SU-DHL-6 (cell line): ENCODE measurements at regions not wholly inside any gene's neighbourhood (a gene's known extent, or its start where the extent isn't known, plus 50 kb on each side); places are given as distances from the start of the nearest gene placed in this dataset.

Experiments used
- H2AFZ ChIP-seq: fragments of 200-600 bp; sonication (generic); 2 replicates; pipeline ENCODE4 v1.6.1; 2014; ENCODE audit warnings: low read depth, mild to moderate bottlenecking, moderate library complexity, mixed read lengths, antibody characterized with exemption, low read length; ENCODE audit not compliant: severe bottlenecking
- H3F3A ChIP-seq: fragments of 200-600 bp; shearing (Covaris generic); 2 replicates; pipeline ENCODE4 v1.6.0; 2016; ENCODE audit warnings: antibody characterized with exemption, mild to moderate bottlenecking; ENCODE audit not compliant: insufficient read depth
- H3K27ac ChIP-seq: fragments of 200-600 bp; sonication (generic); 2 replicates; pipeline ENCODE4 v1.5.1; 2016; ENCODE audit warnings: low read depth, mild to moderate bottlenecking, low read length, moderate library complexity, mixed read lengths
- H3K27me3 ChIP-seq: fragments of 200-600 bp; sonication (generic), shearing (Covaris generic); 2 replicates; pipeline ENCODE4 v1.6.0; 2014; ENCODE audit warnings: mild to moderate bottlenecking, low read length
- H3K36me3 ChIP-seq: fragments of 200-600 bp; sonication (generic); 2 replicates; pipeline ENCODE4 v1.6.1; 2014; ENCODE audit warnings: mild to moderate bottlenecking, low read length, mixed read lengths
- H3K4me2 ChIP-seq: fragments of 300-600, 200-600 bp; shearing (Covaris generic), sonication (generic); 2 replicates; pipeline ENCODE4 v1.6.0; 2014; ENCODE audit warnings: low read length, low read depth, mild to moderate bottlenecking; ENCODE audit not compliant: poor library complexity, severe bottlenecking
- H3K4me3 ChIP-seq: fragments of 200-600 bp; sonication (generic); 2 replicates; pipeline ENCODE4 v1.5.1; 2014; ENCODE audit warnings: antibody characterized with exemption, low read length, mild to moderate bottlenecking, mixed read lengths; ENCODE audit not compliant: insufficient read depth, poor library complexity, severe bottlenecking
- H3K79me2 ChIP-seq: fragments of 200-600 bp; sonication (generic); 2 replicates; pipeline ENCODE4 v1.6.1; 2014; ENCODE audit warnings: mild to moderate bottlenecking, low read length, moderate library complexity; ENCODE audit not compliant: insufficient read depth
- H3K9ac ChIP-seq: fragments of 200-600 bp; sonication (generic); 2 replicates; pipeline ENCODE4 v1.7.0; 2014; ENCODE audit warnings: mild to moderate bottlenecking, low read length
- H3K9me2 ChIP-seq: fragments of 200-600 bp; sonication (generic); replicated peaks from 2 replicates; pipeline ENCODE4 v1.6.1; 2014; ENCODE audit warnings: low read length; ENCODE audit not compliant: insufficient read depth
- H3K9me3 ChIP-seq: fragments of 200-600 bp; sonication (generic); 2 replicates; pipeline ENCODE4 v1.6.1; 2014; ENCODE audit warnings: low read length, mixed read lengths; ENCODE audit not compliant: insufficient read depth
- H4K20me1 ChIP-seq: fragments of 200-600 bp; sonication (generic); 2 replicates; pipeline ENCODE4 v1.6.1; 2014; ENCODE audit warnings: low read depth, mild to moderate bottlenecking, antibody characterized with exemption, low read length, moderate library complexity, mixed read lengths
- EZH2phosphoT487 ChIP-seq: fragments of 200-600 bp; sonication (generic), shearing (Covaris generic); conservative IDR thresholded peaks from 2 replicates; pipeline ENCODE4 v1.6.1; 2018; ENCODE audit warnings: mild to moderate bottlenecking, antibody characterized with exemption, low read length, moderate library complexity, mixed read lengths
- TF ChIP-seq, protein P1 (sequence below): fragments of 200-600 bp; sonication (generic); IDR thresholded peaks from one replicate; pipeline ENCODE4 v1.5.1; 2017; ENCODE audit warnings: antibody characterized with exemption, mild to moderate bottlenecking, low read length, moderate library complexity; ENCODE audit not compliant: insufficient read depth, poor library complexity, severe bottlenecking

GRCh38 chrX:97763391-97763790, 879.7 kb downstream of the RPA4 start:
- H3K27ac ChIP-seq: no peak overlapping the region
- H3K4me3 ChIP-seq: no peak overlapping the region
- TF ChIP-seq, protein P1, sequence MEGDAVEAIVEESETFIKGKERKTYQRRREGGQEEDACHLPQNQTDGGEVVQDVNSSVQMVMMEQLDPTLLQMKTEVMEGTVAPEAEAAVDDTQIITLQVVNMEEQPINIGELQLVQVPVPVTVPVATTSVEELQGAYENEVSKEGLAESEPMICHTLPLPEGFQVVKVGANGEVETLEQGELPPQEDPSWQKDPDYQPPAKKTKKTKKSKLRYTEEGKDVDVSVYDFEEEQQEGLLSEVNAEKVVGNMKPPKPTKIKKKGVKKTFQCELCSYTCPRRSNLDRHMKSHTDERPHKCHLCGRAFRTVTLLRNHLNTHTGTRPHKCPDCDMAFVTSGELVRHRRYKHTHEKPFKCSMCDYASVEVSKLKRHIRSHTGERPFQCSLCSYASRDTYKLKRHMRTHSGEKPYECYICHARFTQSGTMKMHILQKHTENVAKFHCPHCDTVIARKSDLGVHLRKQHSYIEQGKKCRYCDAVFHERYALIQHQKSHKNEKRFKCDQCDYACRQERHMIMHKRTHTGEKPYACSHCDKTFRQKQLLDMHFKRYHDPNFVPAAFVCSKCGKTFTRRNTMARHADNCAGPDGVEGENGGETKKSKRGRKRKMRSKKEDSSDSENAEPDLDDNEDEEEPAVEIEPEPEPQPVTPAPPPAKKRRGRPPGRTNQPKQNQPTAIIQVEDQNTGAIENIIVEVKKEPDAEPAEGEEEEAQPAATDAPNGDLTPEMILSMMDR: no peak
- TF ChIP-seq EZH2phosphoT487: no peak
- H4K20me1 ChIP-seq: no peaks in the 10 kb centered on the region
- no peak overlapping the region for H3K9ac ChIP-seq
- no peaks in the 10 kb centered on the region for H3K27me3 ChIP-seq
- no peaks in the 10 kb centered on the region for H3K9me3 ChIP-seq
- no peaks in the 10 kb centered on the region for H3K79me2 ChIP-seq
- H3F3A ChIP-seq: no peaks in the 10 kb centered on the region
- no peak overlapping the region for H2AFZ ChIP-seq
- no peak overlapping the region for H3K4me2 ChIP-seq
- H3K9me2 ChIP-seq: no peaks in the 10 kb centered on the region
- H3K36me3 ChIP-seq: no peaks in the 10 kb centered on the region

DNA sequence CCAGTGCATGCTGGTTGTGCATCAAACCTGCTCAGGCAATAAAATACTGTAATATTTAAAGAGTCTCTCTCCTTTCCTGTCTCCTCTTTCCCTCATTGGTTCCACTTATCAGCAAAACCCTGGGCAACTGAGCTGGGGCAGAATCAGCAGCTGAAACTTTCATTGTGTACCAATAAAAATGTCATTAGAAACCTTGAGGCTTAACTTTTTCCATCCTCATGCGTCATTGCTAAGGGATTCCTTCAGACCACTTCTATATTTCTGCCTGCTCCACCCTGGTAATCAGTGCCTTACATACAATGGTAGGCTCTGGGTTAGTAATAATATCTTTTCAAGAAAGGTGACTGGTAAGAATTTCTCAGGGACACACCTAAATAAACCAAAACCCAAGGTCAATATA, 880.3 kb downstream of the RPA4 start:
- Histone ChIP-seq H4K20me1 (no peaks in the 10 kb centered on the region), H3K4me3 (no peak overlapping the region), H3K27ac (no peak overlapping the region), H2AFZ (no peak overlapping the region), H3K4me2 (no peak overlapping the region), H3K9me2 (no peaks in the 10 kb centered on the region), H3K27me3 (no peaks in the 10 kb centered on the region), H3F3A (no peaks in the 10 kb centered on the region), H3K9ac (no peak overlapping the region), H3K79me2 (no peaks in the 10 kb centered on the region), H3K9me3 (no peaks in the 10 kb centered on the region), H3K36me3 (no peaks in the 10 kb centered on the region)
- TF ChIP-seq, protein P1: no peak
- no peak for TF ChIP-seq EZH2phosphoT487

- Histone ChIP-seq H3K9me3 (no peaks in the 10 kb centered on the region), H3K4me3 (no peak overlapping the region), H3K9me2 (no peaks in the 10 kb centered on the region), H2AFZ (no peak overlapping the region), H3K4me2 (no peak overlapping the region), H3K9ac (no peak overlapping the region), H3F3A (no peaks in the 10 kb centered on the region), H3K36me3 (no peaks in the 10 kb centered on the region), H4K20me1 (no peaks in the 10 kb centered on the region), H3K79me2 (no peaks in the 10 kb centered on the region), H3K27ac (no peak overlapping the region), H3K27me3 (no peaks in the 10 kb centered on the region)
- TF ChIP-seq, protein P1: no peak
- TF ChIP-seq EZH2phosphoT487: no peak
Measured at GRCh38 chrX:97766501-97767095, 882.9 kb downstream of the RPA4 start.

DNA sequence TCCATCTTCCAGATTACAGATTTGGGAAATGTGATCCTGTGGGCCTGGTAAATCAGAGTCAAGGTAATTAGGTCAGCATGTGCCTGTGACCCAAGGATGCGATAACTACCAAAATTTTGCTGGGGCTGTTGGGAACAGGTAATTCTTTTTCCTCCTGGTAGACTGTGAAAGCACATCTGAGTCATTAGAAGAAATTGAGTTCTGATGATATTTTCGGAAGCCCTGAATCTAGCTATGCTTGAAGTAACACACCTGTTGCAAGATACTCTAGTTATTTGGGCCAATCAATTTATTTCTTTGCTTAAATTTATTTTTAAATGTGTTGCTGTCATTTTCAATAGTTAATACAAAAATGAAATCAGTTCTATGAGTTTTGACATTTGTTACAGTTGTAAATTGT, 903.6 kb downstream of the RPA4 start:
- H3K9me2 ChIP-seq: no peaks in the 10 kb centered on the region
- H4K20me1 ChIP-seq: no peaks in the 10 kb centered on the region
- H2AFZ ChIP-seq: no peak overlapping the region
- H3F3A ChIP-seq: no peaks in the 10 kb centered on the region
- H3K9ac ChIP-seq: no peak overlapping the region
- TF ChIP-seq, protein P1: no peak
- no peak for TF ChIP-seq EZH2phosphoT487
- no peak overlapping the region for H3K4me2 ChIP-seq
- H3K27ac ChIP-seq: no peak overlapping the region
- H3K9me3 ChIP-seq: no peaks in the 10 kb centered on the region
- H3K27me3 ChIP-seq: no peaks in the 10 kb centered on the region
- no peaks in the 10 kb centered on the region for H3K36me3 ChIP-seq
- no peak overlapping the region for H3K4me3 ChIP-seq
- H3K79me2 ChIP-seq: no peaks in the 10 kb centered on the region
